ENCODE measurements at regions not wholly inside any gene's neighbourhood (a gene's known extent, or its start where the extent isn't known, plus 50 kb on each side); places are given as distances from the start of the nearest gene placed in this dataset.
"Not testable (repeated sequence)": the region's sequence is repeated elsewhere in the genome, so short reads cannot be mapped to it uniquely, and the experiment has no call there.

DNA sequence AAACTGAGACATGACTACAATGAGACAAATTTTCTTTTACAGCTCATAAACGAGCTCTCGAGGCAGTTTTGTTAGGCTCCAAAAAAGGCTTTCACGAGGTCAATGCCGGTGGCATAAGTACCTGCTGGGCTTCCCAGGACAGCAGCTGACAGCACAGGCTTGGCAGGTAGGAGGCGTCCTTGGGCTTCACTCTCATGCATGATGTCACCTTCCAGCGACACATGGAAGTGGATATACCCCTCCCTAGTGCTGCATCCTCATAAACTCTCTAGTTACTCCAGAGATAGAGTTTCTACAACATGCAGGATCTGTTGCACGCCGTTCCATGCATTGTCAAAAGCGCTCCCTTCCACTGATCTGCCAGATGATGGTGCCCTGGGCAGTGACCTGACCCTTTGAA is 112.5 kb upstream of the PAXBP1 start:
- no peak for DNase-seq (ENCODE audit: low read depth)

DNA sequence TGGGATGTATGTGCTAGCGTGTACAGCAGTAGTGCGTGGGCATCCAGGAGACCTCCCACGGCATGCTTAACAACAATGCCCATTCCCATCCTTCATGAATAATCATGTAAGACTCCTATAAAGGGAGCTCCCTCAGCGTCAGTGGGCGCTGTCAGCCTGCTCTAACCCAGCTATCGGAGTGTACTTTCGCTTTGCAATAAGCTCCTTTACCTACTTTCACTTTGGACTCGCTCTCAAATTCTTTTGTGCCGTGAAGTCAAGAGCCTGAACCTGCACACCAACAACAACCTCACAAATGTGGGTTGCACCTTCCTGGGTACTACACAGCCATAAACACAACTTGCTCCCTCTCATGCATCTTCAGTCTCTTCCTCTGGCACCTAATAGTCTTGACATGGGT is 114.8 kb upstream of the PAXBP1 start:
- DNase-seq (ENCODE audit: low read depth): no peak

DNA sequence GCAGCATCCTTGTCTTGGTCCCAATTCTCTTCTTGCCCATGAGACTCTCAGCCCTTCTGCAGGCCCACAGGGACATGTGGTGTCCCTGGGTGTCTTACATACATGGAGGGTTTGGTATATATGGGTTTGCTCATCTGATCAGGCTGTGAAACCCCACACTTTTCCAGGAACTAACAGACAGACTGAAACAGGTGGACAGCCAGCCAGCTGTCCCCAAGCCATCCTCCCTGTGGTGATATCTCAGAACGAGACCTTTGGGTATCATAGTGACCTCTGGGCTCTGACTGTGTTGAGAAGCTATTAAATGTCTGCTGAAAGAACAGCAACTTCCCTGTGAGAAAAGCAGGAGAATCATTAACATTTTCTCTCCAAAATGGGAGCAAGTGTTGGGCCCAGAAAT is 115.5 kb upstream of the PAXBP1 start:
- DNase-seq (ENCODE audit: low read depth): no peak

DNA sequence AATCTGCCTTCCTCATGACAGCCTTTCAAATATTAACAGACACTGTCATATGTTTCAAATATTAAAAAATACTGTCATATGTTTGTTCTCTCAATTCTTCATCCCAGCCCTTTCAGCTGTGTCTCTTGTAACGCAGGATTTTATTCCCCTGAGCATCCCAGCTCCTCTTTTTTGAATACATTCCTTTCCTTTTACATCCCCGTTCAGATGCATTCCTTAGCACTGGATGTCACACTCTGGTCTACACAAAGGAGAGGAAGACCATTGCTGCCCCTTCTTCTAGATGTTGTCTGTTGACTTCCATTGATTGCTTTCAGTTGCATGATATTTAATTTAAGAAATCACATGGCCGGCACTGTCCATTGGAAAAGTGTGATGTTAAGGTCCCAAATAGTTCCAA is 117.4 kb upstream of the PAXBP1 start:
- DNase-seq (ENCODE audit: low read depth): no peak

DNA sequence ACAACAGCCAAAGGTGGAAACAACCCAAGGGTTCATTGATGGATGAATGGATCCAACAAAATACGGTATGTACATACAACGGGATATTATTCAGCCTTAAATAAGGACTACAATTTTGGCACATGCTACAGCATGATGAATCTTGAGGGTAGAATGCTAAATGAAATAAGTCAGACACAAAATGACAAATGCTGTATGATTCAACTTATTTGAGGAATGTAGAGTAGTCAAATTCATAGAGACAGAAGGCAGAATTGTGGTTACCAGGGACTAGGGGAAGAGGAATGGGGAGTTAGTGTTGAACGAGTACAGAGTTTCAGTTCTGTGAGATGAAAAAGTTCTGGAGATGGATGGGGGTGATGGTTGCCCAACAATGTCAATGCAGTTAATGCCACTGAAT is 118.0 kb upstream of the PAXBP1 start:
- DNase-seq (ENCODE audit: low read depth): no peak

DNA sequence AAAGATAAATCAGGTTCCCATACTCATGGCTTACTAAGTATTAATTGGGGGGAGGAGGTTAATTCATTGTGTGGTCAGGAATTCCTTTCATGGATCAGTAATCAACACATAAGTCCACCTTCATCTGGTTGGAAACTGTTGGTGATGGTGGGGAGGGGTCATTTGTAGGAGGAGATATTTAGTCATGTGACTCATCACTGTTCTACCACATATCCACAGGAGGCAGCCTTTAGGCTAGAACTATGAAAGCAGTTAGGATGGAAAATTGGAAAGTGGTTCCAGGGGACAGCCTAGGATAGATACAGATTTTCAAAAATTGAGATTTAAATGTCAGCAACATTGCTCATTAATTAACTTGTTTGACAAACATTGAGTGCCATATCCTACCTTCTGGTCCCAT is 122.8 kb upstream of the PAXBP1 start:
- no peak for DNase-seq (ENCODE audit: low read depth)

DNA sequence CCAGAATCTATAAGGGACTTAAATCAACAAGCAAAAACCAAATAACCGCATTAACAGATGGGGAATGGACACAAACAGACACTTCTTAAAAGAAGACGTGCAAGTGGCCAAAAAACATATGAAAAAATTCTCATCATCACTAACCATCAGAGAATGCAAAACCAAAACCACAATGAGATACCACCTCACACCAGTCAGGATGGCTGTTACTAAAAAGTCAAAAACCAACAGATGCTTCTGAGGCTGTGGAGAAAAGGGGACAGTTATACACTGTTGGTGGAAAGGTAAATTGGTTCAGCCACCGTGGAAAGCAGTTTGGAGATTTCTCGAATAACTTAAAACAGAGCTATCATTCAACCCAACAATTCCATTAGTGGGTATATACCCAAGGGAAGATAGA is 124.9 kb upstream of the OLIG2 start:
- DNase-seq (ENCODE audit: low read depth): no peak

DNA sequence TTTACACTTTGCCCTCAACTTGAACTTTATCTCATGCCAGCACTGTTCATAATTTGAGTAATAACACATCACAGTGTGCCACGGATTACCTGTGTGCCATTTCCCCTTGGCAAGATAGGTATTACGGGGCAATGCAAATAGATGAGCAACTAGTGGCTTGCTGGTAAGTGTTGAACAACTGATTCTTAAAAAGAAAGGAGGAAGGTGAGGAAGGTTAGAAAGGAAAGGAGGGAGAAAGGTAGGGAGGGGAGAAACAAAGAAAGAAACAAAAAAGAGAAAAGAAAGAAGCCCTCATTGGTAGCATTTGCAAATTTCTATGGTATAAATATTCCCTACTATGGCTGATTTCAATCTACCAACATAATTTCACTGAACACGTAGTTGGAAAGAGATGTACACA is 118.2 kb upstream of the OLIG2 start:
- DNase-seq (ENCODE audit: low read depth): no peak

DNA sequence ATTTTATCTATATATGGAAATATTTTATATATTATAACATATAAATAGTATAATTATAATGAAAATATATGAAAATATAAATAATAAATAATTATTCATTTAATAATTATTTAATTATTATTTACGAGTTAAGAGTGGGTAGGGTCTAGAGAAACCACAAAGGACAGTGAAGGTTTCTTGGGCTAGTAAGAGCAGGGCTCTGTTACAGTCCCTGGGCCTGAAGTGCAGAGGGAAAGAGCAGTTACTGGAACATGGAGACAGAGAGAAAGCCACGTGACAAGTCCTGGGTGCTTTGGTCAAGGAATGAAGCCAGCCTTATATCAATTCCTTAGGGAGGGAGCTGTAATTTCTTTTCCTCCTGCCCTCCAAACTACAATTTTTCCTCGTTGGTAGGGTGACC is 117.2 kb upstream of the OLIG2 start:
- no peak for DNase-seq (ENCODE audit: low read depth)

DNA sequence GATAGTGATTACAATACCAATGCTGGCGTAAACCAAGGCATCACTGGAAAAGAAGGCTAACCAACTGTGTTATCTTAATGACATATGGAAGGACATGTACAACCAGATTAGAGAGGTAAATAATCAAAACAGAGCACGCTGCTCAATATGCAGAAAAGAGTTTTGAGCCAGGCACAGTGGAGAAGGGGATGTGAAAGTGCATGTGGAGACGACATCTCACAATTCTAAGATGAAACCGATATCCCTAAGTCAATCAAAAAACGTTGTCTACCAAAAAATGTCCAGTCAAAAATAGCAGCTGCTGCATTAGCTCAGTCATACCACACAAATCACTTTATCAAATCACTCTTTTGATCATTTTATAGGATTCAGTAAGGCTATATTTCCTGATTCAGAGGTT is 116.3 kb upstream of the OLIG2 start:
- DNase-seq (ENCODE audit: low read depth): no peak

DNA sequence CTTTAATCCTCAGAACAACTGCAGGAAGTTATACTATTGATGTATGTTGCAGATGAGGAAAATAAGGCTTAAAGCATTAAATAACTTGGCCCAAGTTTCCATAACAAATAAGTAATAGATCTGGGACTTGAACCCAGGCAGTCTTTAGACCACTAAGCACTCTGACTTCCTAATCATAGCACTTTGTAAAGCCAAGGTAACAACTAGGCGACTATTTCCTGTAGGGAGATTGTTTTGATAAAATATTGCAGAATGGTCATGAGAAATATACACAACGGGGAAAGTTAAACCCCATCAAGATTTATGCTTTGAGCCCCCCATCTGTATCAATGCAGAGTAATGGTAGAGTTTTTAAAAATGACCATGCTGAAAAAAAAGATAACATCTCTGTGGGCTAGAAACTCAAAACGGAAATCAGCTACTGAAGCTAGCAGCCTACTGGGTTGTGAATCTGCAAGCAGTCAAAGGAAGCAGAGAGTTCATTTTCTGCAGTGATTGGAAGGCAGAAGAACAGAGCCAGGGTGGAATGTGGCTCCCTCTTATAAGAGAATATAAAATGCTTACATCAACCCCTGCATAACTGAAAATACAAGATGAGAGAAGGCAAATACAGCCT is 111.2 kb upstream of the OLIG2 start:
- no peak for DNase-seq (ENCODE audit: low read depth)

DNA sequence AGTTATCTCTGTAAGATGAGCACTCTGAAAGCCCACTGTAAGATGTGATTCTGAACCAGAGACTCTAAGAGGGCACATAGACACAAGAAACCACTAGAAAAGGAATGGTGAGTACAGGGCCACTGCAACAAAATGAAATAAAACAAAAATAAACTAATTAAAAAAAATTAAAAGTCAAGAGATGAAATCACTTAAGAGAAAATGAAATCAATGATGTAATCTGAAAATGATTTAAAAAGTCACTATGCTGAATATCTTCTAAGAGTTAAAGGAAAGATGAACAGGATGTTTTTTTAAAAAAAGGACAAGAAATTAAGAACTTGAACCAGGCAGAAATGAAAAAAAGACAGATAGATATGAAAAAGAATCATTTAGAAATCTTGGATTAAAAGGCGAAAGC is 110.6 kb upstream of the OLIG2 start:
- no peak for DNase-seq (ENCODE audit: low read depth)

DNA sequence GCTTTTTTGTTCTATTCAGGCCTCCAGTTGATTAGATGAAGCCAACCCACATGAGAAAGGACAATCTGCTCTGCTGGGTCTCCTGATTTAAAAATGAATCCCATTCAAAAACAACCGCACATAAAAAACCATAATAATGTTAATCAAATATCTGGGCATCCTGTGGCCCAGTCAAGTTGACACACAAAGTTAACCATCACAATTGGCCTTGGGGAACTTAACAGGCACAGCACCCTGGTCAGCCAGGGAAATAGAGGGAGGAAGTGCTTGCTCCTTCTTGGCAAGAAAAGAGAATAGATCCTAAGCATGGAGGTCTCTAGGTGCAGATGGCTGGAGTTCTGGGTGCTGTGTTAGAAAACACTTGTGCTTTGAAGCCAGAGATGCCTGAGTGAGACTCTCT is 109.6 kb upstream of the OLIG2 start:
- DNase-seq (ENCODE audit: low read depth): no peak

DNA sequence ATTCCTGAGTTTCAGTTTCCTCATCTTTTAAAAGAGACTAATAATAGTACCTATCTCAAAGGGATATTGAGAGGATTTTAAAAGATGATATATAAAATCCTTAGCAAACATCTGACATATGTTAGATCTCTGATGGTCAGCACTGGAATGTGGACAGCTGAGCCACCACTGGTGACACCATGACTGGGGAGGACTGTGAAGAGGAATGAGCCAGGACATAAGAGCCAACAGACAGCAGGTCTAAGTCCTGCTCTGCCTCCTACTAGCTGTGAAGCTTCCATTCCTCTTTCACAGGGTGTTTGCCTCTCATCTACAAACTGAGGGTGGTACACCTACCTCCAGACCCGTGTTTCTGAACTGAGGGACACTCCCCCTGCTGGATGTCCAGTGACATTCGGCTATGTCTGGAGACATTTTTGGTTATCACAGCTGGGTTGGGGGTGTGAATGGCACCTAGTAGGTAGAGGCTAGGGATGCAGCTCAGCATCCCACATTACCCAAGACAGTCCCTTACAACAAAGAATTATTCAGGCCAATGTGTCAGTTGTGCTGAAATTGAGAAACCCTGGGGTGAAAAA is 109.1 kb upstream of the OLIG2 start:
- DNase-seq (ENCODE audit: low read depth): no peak

DNA sequence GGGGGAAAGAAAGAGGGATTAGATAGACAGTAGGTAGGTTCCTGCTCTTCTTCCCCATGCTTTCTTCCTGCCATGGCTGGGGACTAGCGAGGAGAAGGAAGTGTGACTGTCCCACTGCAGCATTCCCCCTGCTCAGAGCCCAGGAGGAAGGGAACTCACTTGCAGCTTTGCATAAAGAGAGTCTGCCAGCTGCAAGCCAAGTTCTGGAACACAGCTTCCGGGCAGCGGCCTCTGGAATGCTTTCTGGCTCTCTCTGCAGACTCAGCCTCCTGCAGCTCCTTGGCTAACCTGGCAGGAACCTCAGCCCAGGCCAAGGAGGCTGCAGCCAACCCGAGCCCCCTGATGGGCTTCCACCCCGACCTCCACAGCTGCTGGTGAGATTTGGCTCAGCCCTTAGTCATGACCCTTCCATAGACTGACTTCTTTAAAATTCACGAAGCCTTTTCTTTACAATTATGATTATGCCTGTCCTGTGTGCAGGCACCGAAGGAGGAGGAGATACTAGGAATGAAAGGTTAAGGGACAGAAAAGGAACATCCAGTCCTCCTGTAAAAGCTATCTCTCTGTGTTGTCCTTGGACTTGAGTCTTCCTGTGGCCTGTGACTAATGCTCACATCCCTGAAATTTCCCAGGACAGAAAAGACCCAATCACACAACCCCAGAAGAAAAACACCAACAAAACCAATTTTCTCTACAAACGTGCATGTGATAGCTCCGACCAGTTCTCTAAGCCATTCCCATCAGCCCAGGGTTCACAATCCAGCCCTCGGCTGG is 108.2 kb upstream of the OLIG2 start:
- DNase-seq (ENCODE audit: low read depth): no peak

DNA sequence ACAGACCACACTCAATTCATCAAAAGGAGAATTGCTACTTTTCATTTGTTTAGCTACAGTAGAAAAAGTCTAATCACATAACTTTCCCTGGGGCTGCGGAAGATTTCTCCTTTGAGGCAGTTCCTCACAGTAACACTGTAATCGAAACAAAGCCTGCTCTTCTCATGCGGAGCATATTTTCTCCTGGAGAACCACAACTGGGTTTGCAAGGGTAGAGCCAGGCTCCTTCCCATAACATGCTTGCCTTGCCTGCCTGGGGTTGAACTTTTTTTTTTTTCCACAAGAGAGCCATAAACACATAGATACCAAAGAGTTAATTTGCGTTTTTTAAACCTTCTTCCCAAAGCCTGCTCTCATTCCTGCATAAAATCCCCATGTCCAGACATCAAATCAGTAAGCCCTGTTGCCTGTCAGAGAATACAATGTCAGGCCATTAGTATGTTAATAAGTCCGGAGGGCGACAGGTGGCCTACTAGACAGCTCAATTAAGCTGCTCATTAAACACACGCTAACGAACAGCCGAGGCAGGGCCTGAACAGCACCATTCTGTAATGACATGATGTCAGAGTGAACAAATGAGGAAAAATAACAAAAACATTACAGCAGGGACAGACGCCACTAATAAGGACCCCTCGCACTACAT is 107.1 kb upstream of the OLIG2 start:
- no peak for DNase-seq (ENCODE audit: low read depth)

DNA sequence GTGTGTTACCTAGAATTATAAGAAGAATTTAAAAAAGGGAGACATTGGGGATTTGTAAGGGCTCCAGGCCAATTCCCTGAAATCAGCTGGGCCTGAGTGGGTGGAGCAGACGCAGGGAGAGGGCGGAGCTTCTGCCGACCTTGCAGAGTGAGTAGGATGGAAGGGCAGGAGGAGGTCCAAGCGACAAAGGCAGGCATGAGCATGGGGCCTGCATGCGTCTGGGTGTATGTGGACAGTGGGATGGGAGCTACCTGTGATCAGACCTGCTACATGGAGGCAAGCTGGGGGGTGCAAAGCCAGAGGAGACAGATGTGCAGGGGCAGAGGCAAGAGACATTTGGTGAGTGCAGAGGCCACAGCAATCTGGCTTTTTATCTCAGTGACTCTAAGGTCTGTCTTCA is 105.3 kb upstream of the OLIG2 start:
- DNase-seq (ENCODE audit: low read depth): no peak

DNA sequence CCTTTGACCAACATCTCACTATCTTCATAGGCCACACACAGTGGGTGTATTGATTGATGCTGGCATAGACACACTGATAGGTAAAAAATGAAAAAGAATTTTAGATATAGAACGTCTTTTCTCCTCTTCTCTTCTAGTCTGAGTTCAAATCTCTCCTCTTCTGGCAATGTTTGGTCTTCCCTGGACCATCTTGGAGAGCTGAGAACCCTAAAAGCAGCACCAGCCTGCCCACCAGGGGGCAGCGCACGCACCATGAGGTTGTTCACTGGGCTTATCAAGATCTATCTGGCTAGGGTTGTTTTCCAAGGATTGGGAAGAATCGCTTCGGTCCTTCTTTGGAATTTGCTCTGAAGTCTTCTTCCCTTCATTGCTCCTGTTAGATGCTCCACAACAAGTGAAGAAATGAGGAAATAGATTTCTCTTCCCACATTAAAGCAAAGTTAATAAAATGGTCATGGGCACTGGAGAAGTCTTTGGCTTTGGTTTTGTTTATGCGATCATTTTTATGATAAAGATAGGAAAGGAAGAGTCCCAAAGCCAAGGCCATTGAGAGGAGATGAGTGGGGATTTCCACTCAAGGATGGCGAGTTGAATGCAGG is 104.0 kb upstream of the OLIG2 start:
- no peak for DNase-seq (ENCODE audit: low read depth)

DNA sequence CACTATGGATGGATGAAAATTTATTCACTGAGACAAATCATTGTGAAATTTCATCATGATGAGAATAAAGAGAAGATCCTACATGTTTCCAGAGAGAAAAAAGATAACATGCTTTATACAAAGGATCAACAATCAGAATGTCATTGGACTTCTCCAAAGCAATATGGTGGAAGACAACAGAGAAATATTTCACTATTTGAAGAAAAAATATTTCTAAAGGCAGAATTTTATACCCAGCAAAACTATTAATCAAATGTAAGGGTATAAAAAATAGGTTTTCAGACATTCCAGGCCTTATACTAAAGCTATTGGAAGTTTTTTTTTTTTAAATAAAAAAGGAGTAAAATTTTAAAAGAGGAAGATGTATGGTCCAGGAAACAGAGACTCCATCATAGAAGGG is 100.6 kb upstream of the OLIG2 start:
- DNase-seq (ENCODE audit: low read depth): no peak

DNA sequence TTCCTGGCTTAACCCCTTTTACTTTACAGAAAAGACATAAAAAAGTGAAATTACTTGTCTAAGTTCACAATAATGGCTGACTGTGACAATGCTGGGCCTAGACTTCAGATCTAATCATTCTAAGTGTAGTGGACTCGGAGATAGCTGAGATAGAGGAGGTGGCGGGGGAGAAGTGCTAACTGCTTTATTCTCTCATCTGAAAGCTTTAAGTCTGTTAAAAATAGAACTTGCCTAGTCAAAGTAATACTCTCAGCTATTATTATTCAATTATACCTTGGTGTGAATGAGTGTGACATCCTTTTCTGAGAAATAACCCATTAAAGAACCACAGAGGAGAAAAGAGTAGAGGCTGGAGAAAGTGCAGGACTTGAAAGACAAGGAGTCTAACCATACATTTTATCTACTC is 96.1 kb upstream of the OLIG2 start:
- no peak for DNase-seq (ENCODE audit: low read depth)

DNA sequence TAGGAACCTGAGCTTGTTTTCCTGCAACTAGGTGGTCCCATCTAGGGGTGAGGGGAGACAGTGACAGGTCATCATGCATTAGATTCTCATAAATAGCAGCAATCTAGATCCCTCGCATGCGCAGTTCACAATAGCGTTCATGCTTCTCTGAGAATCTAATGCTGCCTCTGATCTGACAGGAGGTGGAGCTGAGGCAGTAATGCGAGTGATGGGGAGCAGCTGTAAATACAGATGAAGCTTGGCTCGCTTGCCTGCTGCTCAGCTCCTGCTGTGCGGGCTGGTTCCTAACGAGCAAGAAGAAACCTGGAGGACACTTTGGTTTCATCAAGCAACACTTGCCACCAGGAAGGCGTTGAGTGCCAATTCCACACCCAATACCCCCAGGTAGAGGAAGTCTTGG is 95.1 kb upstream of the OLIG2 start:
- no peak for DNase-seq (ENCODE audit: low read depth)

DNA sequence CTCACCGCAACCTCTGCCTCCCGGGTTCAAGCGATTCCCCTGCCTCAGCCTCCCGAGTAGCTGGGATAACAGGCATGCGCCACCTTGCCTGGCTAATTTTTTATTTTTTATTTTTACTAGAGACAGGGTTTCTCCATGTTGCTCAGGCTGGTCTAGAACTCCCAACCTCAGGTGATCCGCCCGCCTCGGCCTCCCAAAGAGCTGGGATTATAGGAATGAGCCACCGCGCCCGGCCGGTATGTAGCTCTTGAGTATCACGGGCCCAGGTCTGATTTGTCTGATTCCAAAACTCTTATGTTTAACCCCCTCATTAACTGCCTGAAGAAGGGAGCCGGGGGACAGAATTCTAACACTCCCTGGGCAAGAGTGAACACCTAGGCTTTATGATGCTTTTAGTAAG is 91.7 kb upstream of the OLIG2 start:
- not testable (repeated sequence) for DNase-seq (ENCODE audit: low read depth)

DNA sequence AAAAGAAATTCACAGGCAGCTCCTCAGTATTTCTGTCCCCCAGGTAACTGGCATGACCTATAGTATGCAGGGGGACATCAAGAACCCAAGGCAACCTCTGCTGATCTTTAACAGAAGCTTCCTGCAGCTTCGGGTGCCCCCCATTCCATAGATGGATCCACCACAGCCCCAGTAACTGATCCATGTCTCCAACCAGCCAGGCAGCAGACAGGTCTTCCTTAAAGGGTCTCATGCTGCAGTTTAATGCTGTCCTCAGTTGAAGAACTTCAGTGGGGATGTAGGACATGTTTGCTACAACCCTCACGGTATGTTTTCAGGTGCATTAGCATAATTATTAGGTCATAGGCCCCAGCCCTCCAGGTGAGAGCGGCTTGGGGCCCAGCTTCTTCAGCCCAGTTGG is 90.9 kb upstream of the OLIG2 start:
- DNase-seq (ENCODE audit: low read depth): no peak
